Tibial artery (tissue), 4 donors: ENCODE measurements at regions not wholly inside any gene's neighbourhood (a gene's known extent, or its start where the extent isn't known, plus 50 kb on each side); places are given as distances from the start of the nearest gene placed in this dataset.

Source experiments
- DNase-seq, 2 donors: peaks; one replicate each; pipeline ENCODE4 v3.0.0-alpha.2; 2019
- H3K27ac ChIP-seq, 2 donors: fragments of 200-600 bp; sonication (generic) in 1 of 2; 1 replicate in 1 of 2; 2 replicates in 1 of 2; pipeline ENCODE4 v1.5.1; 2018 to 2019; ENCODE audit warnings: mild to moderate bottlenecking in 1 of 2
- H3K27me3 ChIP-seq, 2 donors: fragments of 200-600 bp; sonication (generic) in 1 of 2; one replicate each; pipeline versions ENCODE4 v1.5.1 to v1.6.0; 2016 to 2019
- H3K36me3 ChIP-seq, 3 donors: fragments of 200-600 bp; sonication (generic) in 2 of 3; one replicate each; pipeline ENCODE4 v1.5.1; 2016 to 2019; ENCODE audit warnings: mild to moderate bottlenecking in 2 of 3
- H3K4me1 ChIP-seq, 4 donors: fragments of 200-600 bp; sonication (generic) in 2 of 4; 1 replicate in 3 of 4; 2 replicates in 1 of 4; pipeline ENCODE4 v1.5.1; 2016 to 2019
- H3K4me3 ChIP-seq, 2 donors: fragments of 200-600 bp; sonication (generic) in 1 of 2; 1 replicate in 1 of 2; 2 replicates in 1 of 2; pipeline ENCODE4 v1.5.1; 2018 to 2019; ENCODE audit warnings: mild to moderate bottlenecking in 2 of 2
- H3K9me3 ChIP-seq, 3 donors: fragments of 200-600 bp; sonication (generic) in 1 of 3; one replicate each; pipeline ENCODE4 v1.5.1; 2016 to 2019
- intact Hi-C: fragments of 100-400 bp; cut with DNase I; formaldehyde crosslinking; loops from one replicate; pipeline ENCODE4 v1.15.0; 2023; ENCODE audit warnings: low total_unique reads
- TF ChIP-seq, protein P1 (sequence below), 2 experiments: fragments of 200-600 bp in 1 of 2; fragments of 450-650 bp in 1 of 2; IDR thresholded peaks; one replicate each; pipeline ENCODE4 v1.5.1; 2017 to 2019; ENCODE audit warnings: antibody characterized with exemption in 2 of 2, mild to moderate bottlenecking in 1 of 2, moderate library complexity in 1 of 2

DNA sequence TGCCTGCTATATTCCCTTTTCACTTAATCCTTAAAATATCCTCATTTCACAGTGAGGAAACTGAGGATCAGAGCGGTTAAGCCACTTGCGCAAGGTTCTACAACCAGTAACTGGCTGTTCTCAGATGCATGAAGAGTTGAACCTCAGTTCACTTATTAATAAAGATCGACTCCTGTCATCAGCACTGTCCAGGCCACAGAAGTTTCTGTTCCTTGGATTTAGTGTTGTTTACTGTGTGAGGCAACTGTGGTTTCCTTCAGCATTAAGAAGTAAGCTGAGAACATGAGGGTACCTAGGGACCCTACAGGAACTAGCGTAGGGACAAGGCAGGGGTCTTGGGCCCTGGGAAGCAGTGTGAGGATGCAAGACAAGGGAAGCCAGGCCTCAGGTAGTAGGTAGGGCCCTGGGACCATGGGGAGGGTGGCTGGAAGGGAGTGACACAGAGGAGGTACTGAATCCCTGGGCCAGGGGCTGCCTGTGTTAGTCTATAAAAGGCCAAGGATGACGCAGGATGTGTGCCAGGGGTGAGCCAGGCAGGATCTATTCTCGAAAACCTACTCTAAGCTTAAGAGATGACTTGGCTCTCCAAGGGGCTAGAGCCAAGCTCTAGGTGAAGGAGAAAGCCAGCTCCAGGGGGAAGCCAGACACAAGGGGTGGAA is 181.2 kb upstream of the CSF3R start:
- Histone ChIP-seq H3K36me3 (no peaks in the 10 kb centered on the region), H3K4me1 (no peaks in the 10 kb centered on the region), H3K27ac (no peak overlapping the region), H3K9me3 (no peaks in the 10 kb centered on the region), H3K4me3 (no peak overlapping the region), H3K27me3 (peaks cover 0 to 43% of the 10 kb centered on the region in 2 donors)
- DNase-seq: no peak
- TF ChIP-seq, protein P1, sequence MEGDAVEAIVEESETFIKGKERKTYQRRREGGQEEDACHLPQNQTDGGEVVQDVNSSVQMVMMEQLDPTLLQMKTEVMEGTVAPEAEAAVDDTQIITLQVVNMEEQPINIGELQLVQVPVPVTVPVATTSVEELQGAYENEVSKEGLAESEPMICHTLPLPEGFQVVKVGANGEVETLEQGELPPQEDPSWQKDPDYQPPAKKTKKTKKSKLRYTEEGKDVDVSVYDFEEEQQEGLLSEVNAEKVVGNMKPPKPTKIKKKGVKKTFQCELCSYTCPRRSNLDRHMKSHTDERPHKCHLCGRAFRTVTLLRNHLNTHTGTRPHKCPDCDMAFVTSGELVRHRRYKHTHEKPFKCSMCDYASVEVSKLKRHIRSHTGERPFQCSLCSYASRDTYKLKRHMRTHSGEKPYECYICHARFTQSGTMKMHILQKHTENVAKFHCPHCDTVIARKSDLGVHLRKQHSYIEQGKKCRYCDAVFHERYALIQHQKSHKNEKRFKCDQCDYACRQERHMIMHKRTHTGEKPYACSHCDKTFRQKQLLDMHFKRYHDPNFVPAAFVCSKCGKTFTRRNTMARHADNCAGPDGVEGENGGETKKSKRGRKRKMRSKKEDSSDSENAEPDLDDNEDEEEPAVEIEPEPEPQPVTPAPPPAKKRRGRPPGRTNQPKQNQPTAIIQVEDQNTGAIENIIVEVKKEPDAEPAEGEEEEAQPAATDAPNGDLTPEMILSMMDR (IDR thresholded peaks at IDR 0.05): no peak
- intact Hi-C loops: no loop called here

DNA sequence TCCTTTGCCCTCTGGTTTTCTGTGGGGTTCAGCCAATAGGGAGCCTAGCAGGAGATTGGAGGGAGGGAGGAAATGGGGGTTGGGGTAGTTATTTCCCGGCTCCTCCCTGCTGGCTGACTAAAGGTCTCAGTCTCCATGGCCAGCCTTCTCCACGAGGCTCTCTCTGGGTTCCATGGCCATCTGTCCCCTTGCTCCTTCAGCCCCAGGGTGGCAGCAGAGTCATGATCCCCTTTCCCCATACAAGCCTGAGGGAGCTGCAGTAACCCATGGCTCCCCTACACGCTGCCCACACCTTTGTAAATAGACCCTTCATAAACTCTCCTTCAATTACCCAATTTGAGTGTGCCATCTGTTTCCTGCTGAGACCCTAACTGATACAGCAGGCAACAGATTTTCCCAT is 176.1 kb upstream of the CSF3R start:
- TF ChIP-seq, protein P1 (IDR thresholded peaks at IDR 0.05): no peak
- DNase-seq: peak in 1 of 2 donors; percentile 25
- no peak overlapping the region for H3K27ac ChIP-seq
- no peaks in the 10 kb centered on the region for H3K4me1 ChIP-seq
- peaks cover 0 to 45% of the 10 kb centered on the region in 2 donors for H3K27me3 ChIP-seq
- H3K4me3 ChIP-seq: no peak overlapping the region
- intact Hi-C loops: no loop called here
- no peaks in the 10 kb centered on the region for H3K9me3 ChIP-seq
- no peaks in the 10 kb centered on the region for H3K36me3 ChIP-seq

DNA sequence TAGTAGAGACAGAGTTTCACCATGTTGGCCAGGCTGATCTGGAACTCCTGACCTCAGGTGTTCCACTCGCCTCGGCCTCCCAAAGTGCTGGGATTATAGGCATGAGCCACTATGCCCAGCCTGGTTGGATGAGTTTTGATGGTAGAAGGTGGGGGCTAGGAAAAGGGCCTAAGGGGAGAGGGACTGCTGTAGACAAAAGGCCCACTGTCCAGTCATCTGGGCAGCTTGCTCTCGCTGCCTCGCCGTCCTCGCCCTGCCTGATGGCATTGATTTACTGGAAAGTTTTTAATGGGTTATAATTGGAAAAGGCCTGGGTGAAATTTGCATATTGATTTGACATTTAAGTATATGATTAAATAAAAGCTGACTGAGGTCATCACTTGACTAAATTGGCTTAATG is 175.1 kb upstream of the CSF3R start:
- no peaks in the 10 kb centered on the region for H3K4me1 ChIP-seq
- H3K4me3 ChIP-seq: no peak overlapping the region
- H3K36me3 ChIP-seq: no peaks in the 10 kb centered on the region
- H3K27me3 ChIP-seq: peaks cover 0 to 45% of the 10 kb centered on the region in 2 donors
- peak in 1 of 2 donors; percentile 27 for DNase-seq
- no peaks in the 10 kb centered on the region for H3K9me3 ChIP-seq
- no peak overlapping the region for H3K27ac ChIP-seq
- intact Hi-C loops: no loop called here
- TF ChIP-seq, protein P1 (IDR thresholded peaks at IDR 0.05): no peak

DNA sequence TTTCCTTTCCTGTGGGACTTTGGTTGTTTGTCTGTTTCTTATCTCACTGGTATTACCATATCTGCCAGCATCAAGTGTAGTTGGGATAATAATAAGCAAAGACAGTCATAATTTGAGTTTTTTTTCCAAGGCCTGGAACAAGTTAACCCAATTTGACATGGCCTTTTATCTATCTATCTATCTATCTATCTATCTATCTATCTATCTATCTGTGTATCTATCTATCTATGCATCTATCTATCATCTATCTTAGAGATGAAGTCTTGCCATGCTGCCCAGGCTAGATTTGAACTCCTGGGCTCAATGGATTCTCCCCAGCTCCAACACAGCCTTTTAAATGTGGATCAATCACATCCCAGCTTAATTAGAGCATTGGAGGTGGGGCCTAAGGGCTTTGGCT is 174.1 kb upstream of the CSF3R start:
- no peaks in the 10 kb centered on the region for H3K9me3 ChIP-seq
- intact Hi-C loops: no loop called here
- no peaks in the 10 kb centered on the region for H3K4me1 ChIP-seq
- H3K36me3 ChIP-seq: no peaks in the 10 kb centered on the region
- H3K27ac ChIP-seq: no peak overlapping the region
- TF ChIP-seq, protein P1 (IDR thresholded peaks at IDR 0.05): no peak
- DNase-seq: no peak
- no peak overlapping the region for H3K4me3 ChIP-seq
- H3K27me3 ChIP-seq: peaks cover 0 to 49% of the 10 kb centered on the region in 2 donors

DNA sequence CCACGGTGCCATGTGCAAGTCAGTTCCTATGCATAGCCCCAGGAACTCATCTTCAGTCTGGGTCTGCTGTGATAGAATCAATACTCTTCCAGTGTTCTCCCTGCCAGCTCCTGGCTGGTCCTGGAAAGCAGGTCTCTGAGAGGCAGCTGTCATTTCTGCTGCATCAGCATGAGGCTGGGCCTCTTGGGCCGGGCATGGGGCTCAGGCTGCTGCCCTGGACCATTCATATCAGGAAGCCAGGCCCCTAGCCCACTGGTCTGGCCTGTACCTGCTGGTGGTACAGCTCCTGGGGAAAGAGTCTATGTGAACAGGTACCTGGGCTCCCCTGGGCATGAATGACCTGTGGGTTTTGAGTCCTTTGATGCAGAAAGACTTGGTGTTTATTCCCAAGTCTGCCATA is 173.6 kb upstream of the CSF3R start:
- peak in 1 of 2 donors; percentile 55 for DNase-seq
- no peak overlapping the region for H3K27ac ChIP-seq
- no peaks in the 10 kb centered on the region for H3K4me1 ChIP-seq
- peaks cover 0 to 50% of the 10 kb centered on the region in 2 donors for H3K27me3 ChIP-seq
- no peaks in the 10 kb centered on the region for H3K9me3 ChIP-seq
- H3K4me3 ChIP-seq: no peak overlapping the region
- no peaks in the 10 kb centered on the region for H3K36me3 ChIP-seq
- TF ChIP-seq, protein P1 (IDR thresholded peaks at IDR 0.05): no peak
- intact Hi-C loops: no loop called here
